Activated naive CD4-positive, alpha-beta T cell treated with anti-CD3 and anti-CD28 coated beads, Interleukin-2, amount 10 ng/mL, durations not matched to agents 7 days and 5 days (primary cell): ENCODE measurements at regions not wholly inside any gene's neighbourhood (a gene's known extent, or its start where the extent isn't known, plus 50 kb on each side); places are given as distances from the start of the nearest gene placed in this dataset.
"Not testable (repeated sequence)": the region's sequence is repeated elsewhere in the genome, so short reads cannot be mapped to it uniquely, and the experiment has no call there.

ENCODE experiments used
- CTCF ChIA-PET: fragments of 350-600 bp; sonication (Branson Sonifier 250); formaldehyde crosslinking; loops from one replicate; lab custom pipeline; 2021; ENCODE audit warnings: antibody characterized with exemption; lab: Charles Lee
- DNase-seq: peaks from one replicate; pipeline ENCODE4 v3.0.0-alpha.2; 2020
- H3K27ac Mint-ChIP-seq: one replicate; pipeline ENCODE4 v1.8.0; 2021; ENCODE audit warnings: mild to moderate bottlenecking, moderate library complexity, mixed read lengths
- H3K27me3 Mint-ChIP-seq: one replicate; pipeline ENCODE4 v1.8.0; 2021; ENCODE audit warnings: mild to moderate bottlenecking, mixed read lengths
- H3K36me3 Mint-ChIP-seq: one replicate; pipeline ENCODE4 v1.8.0; 2021; ENCODE audit warnings: mixed read lengths
- H3K4me1 Mint-ChIP-seq: one replicate; pipeline ENCODE4 v1.8.0; 2021; ENCODE audit warnings: mixed read lengths
- H3K4me3 Mint-ChIP-seq: one replicate; pipeline ENCODE4 v1.8.0; 2021; ENCODE audit warnings: mild to moderate bottlenecking, moderate library complexity, mixed read lengths
- H3K9me3 Mint-ChIP-seq: one replicate; pipeline ENCODE4 v1.8.0; 2021; ENCODE audit warnings: mixed read lengths

- H3K27ac Mint-ChIP-seq: no peak overlapping the region
- H3K4me1 Mint-ChIP-seq: peaks cover 43% of the 10 kb centered on the region
- H3K4me3 Mint-ChIP-seq: no peak overlapping the region
- no peaks in the 10 kb centered on the region for H3K9me3 Mint-ChIP-seq
- CTCF ChIA-PET: no interaction called here
- no peak for DNase-seq
- H3K27me3 Mint-ChIP-seq: no peaks in the 10 kb centered on the region
- no peaks in the 10 kb centered on the region for H3K36me3 Mint-ChIP-seq
Measured at GRCh38 chr2:207229161-207229560, 63.4 kb upstream of the KLF7 start.

GRCh38 chr2:207230261-207231105, 64.7 kb upstream of the KLF7 start:
- Mint-ChIP-seq H3K27me3 (no peaks in the 10 kb centered on the region), H3K27ac (no peak overlapping the region), H3K36me3 (no peaks in the 10 kb centered on the region), H3K9me3 (no peaks in the 10 kb centered on the region), H3K4me3 (no peak overlapping the region), H3K4me1 (peaks cover 34% of the 10 kb centered on the region)
- no peak for DNase-seq
- CTCF ChIA-PET: no interaction called here

GRCh38 chr2:207231106-207231865, 65.5 kb upstream of the KLF7 start:
- Mint-ChIP-seq H3K27ac (no peak overlapping the region), H3K27me3 (no peaks in the 10 kb centered on the region), H3K4me3 (no peak overlapping the region), H3K4me1 (peaks cover 26% of the 10 kb centered on the region), H3K9me3 (no peaks in the 10 kb centered on the region), H3K36me3 (no peaks in the 10 kb centered on the region)
- DNase-seq: no peak
- CTCF ChIA-PET: interaction anchor here (0.9 kb wide), 2 partner anchors 8 to 122 kb away, joined by 3 to 5 read pairs; no protein-coding TSS in a partner anchor

GRCh38 chr2:207231967-207232366, 66.2 kb upstream of the KLF7 start:
- peaks cover 19% of the 10 kb centered on the region for H3K4me1 Mint-ChIP-seq
- no peaks in the 10 kb centered on the region for H3K27me3 Mint-ChIP-seq
- no peaks in the 10 kb centered on the region for H3K36me3 Mint-ChIP-seq
- DNase-seq: no peak
- CTCF ChIA-PET: interaction anchor here (0.9 kb wide), 2 partner anchors 8 to 122 kb away, joined by 3 to 5 read pairs; no protein-coding TSS in a partner anchor
- H3K4me3 Mint-ChIP-seq: no peak overlapping the region
- no peaks in the 10 kb centered on the region for H3K9me3 Mint-ChIP-seq
- no peak overlapping the region for H3K27ac Mint-ChIP-seq

DNA sequence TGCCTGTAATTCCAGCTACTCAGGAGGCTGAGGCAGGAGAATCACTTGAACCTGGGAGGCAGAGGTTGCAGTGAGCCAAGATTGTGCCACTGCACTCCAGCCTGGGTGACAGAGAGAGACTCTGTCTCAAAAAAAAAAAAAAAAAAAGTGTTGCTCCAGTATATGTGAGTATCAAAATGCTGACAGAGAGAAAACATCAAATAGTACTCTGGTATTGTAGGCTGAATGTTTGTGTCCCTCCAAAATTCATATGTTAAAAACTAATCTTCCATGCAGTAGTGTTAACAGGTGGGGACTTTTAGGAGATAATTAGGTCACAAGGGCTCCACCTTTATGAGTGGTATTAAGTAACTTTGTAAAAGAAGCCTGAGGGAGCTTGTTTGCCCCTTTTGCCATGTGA, 67.4 kb upstream of the KLF7 start:
- CTCF ChIA-PET, H3K27ac Mint-ChIP-seq, DNase-seq: not testable (repeated sequence)

GRCh38 chr2:207233731-207234130, 68.0 kb upstream of the KLF7 start:
- Mint-ChIP-seq H3K36me3 (no peaks in the 10 kb centered on the region), H3K4me3 (no peak overlapping the region), H3K27ac (no peak overlapping the region), H3K9me3 (peaks cover 2% of the 10 kb centered on the region), H3K27me3 (no peaks in the 10 kb centered on the region), H3K4me1 (peaks cover 25% of the 10 kb centered on the region)
- DNase-seq: no peak
- CTCF ChIA-PET: no interaction called here

More for the DNA sequence above, 67.4 kb upstream of the KLF7 start:
- H3K9me3 Mint-ChIP-seq, H3K36me3 Mint-ChIP-seq, H3K27me3 Mint-ChIP-seq, H3K4me3 Mint-ChIP-seq: not testable (repeated sequence)
- H3K4me1 Mint-ChIP-seq: peaks cover 23% of the 10 kb centered on the region

GRCh38 chr2:207235621-207236020, 69.9 kb upstream of the KLF7 start:
- Mint-ChIP-seq H3K9me3 (peaks cover 2% of the 10 kb centered on the region), H3K4me1 (peaks cover 20% of the 10 kb centered on the region), H3K27ac (no peak overlapping the region), H3K27me3 (no peaks in the 10 kb centered on the region), H3K4me3 (no peak overlapping the region), H3K36me3 (no peaks in the 10 kb centered on the region)
- CTCF ChIA-PET: interaction anchor here (1.1 to 1.2 kb wide), 2 partner anchors 13 to 140 kb away, joined by 3 read pairs; no protein-coding TSS in a partner anchor
- no peak for DNase-seq

- Mint-ChIP-seq H3K4me3 (no peak overlapping the region), H3K9me3 (peaks cover 2% of the 10 kb centered on the region), H3K4me1 (peaks cover 13% of the 10 kb centered on the region), H3K27me3 (no peaks in the 10 kb centered on the region), H3K27ac (no peak overlapping the region), H3K36me3 (no peaks in the 10 kb centered on the region)
- CTCF ChIA-PET: interaction anchor here (0.6 to 1.3 kb wide), 4 partner anchors 11 to 519 kb away, joined by 3 to 4 read pairs (median 3); no protein-coding TSS in a partner anchor
- no peak for DNase-seq
Measured at GRCh38 chr2:207236156-207236935, 70.6 kb upstream of the KLF7 start.

DNA sequence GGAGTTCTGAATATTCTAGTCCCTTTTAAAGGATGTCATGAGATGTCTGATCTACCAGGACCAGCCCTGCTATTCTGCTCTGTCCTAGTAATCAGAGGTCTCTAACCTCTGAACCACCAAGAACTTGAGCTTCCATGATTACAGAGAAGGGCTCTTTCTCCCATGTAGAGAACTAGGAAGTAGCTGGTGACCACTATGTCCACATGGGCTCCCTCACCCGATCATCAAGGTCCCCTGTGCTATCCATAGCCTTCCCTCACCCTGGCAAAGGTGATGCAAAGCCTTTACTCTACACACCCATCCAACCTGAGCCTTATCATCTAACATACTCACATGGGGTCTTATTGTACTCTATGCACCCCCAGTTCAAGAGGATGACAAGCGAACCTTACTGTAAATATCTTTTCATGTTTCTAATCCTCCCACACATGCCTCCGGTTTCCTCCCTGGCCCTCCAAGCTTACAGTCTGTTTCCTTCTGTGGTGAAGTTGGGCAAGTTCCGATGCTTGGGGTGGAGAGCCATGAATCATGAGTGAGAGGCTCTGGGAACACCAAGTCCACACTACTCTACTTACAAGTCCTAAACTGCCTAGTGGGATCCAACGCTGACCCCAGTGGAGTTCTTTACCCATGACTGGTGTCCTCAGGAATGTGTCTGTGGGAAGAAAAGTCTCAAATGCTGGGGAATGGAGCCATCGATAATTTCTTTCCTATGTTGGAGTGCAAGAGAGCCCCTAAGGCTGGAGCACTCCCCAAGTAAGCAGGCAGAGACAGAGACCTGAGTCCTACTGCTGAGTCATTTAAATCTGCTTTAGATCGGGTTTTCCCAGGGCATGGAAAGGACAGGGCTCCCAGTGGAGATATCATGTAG, 73.3 kb upstream of the KLF7 start:
- no peak for DNase-seq
- H3K27me3 Mint-ChIP-seq: no peaks in the 10 kb centered on the region
- no peaks in the 10 kb centered on the region for H3K36me3 Mint-ChIP-seq
- peak overlapping the region; percentile 43 for H3K27ac Mint-ChIP-seq
- H3K4me1 Mint-ChIP-seq: peaks cover 24% of the 10 kb centered on the region
- CTCF ChIA-PET: interaction anchor here (0.8 to 1.6 kb wide), 9 partner anchors 7 to 439 kb away, joined by 3 to 5 read pairs (median 3); no protein-coding TSS in a partner anchor
- H3K9me3 Mint-ChIP-seq: peaks cover 2% of the 10 kb centered on the region
- no peak overlapping the region for H3K4me3 Mint-ChIP-seq

- H3K4me1 Mint-ChIP-seq: peaks cover 29% of the 10 kb centered on the region
- no peaks in the 10 kb centered on the region for H3K36me3 Mint-ChIP-seq
- peaks cover 2% of the 10 kb centered on the region for H3K9me3 Mint-ChIP-seq
- no peaks in the 10 kb centered on the region for H3K27me3 Mint-ChIP-seq
- H3K27ac Mint-ChIP-seq: peak overlapping the region; percentile 57
- H3K4me3 Mint-ChIP-seq: no peak overlapping the region
- CTCF ChIA-PET: interaction anchor here (0.8 to 1.6 kb wide), 13 partner anchors 8 to 440 kb away, joined by 3 to 5 read pairs (median 3); no protein-coding TSS in a partner anchor
- no peak for DNase-seq
Measured at GRCh38 chr2:207239754-207240494, 74.2 kb upstream of the KLF7 start.

GRCh38 chr2:207240649-207241048, 74.9 kb upstream of the KLF7 start:
- Mint-ChIP-seq H3K4me3 (no peak overlapping the region), H3K27ac (no peak overlapping the region), H3K4me1 (peaks cover 27% of the 10 kb centered on the region), H3K9me3 (peaks cover 2% of the 10 kb centered on the region), H3K27me3 (no peaks in the 10 kb centered on the region), H3K36me3 (no peaks in the 10 kb centered on the region)
- no peak for DNase-seq
- CTCF ChIA-PET: interaction anchor here (1.0 to 1.6 kb wide), 6 partner anchors 15 to 194 kb away, joined by 3 to 4 read pairs (median 3); no protein-coding TSS in a partner anchor

DNA sequence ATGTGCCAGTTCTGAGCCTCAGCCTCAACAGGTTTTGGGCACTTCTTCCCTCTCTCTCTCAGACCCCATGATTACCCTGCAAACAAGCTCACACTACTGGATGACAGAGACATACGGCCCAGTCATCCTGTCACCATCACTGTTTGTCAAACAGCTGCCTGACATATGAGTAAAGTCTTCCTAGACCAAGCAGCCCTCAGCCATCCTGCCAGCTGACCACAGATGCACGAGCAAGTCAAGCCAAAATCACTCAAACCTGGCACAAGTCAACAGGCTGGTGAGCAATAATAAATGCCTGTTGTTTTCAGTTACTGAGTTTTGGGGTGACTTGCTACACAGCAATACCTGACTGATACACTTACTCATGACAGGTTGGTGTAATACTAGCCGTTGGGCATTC, 75.5 kb upstream of the KLF7 start:
- H3K27me3 Mint-ChIP-seq: no peaks in the 10 kb centered on the region
- H3K36me3 Mint-ChIP-seq: no peaks in the 10 kb centered on the region
- DNase-seq: no peak
- H3K9me3 Mint-ChIP-seq: peaks cover 2% of the 10 kb centered on the region
- no peak overlapping the region for H3K27ac Mint-ChIP-seq
- H3K4me3 Mint-ChIP-seq: no peak overlapping the region
- CTCF ChIA-PET: interaction anchor here (1.5 to 1.6 kb wide), 2 partner anchors 74 to 194 kb away, joined by 3 read pairs; no protein-coding TSS in a partner anchor
- peaks cover 27% of the 10 kb centered on the region for H3K4me1 Mint-ChIP-seq
